ENCODE measurements at regions not wholly inside any gene's neighbourhood (a gene's known extent, or its start where the extent isn't known, plus 50 kb on each side); places are given as distances from the start of the nearest gene placed in this dataset.

DNA sequence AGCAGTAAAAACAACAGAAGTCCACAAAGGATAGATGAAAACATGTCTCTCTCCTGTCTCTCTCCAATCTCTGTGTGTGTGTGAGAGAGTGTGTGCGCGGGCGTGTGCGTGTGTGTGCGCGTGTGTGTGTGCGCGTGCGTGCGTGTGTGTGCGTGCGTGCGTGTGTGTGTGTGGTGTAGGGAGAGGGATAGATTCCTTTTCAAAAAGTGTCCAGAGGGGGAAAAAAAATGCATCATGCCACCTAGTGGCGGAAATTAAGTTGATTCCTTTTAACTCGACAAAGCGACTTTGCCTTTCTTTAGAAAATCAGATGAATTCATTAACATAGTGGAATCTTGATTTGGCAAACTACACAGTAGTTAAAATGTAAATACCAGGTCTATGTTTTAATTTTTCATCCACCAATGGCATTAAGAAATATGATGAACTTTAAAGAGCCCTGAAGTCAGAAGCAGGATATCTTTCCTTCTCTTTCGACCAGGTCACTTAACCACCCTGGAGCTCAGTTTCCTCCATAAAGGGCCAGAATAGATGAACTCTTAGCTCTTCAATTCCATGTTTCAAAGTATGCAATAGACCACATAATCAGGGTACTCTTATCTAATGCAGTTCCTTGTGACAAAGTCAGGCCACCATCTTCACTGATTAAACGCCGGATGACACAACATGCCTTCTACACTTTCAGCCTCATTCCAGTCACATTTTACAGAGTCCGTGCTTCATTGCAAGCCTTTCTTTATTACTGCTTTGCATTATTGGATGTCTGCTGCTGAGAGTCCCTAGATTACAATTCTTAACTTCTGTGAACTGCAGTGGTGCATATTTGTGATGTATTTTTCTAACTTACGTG, 162.8 kb downstream of the FBXO8 start:
- H4K5ac ChIP-seq (ENCODE audit: insufficient read length, low read depth, low read length): no peak overlapping the region
- H3K4me1 Mint-ChIP-seq: peaks cover 6% of the 10 kb centered on the region in 2 experiments
- no peaks in the 10 kb centered on the region for H3K9me3 ChIP-seq (ENCODE audit: control insufficient read depth, low read depth, low read length)
- WGBS (ENCODE audit: extremely low coverage, insufficient read length, low lambda C conversion rate): no CpG with 5 or more reads among the region's 21 CpGs
- no peak overlapping the region for H3K9ac ChIP-seq (ENCODE audit: extremely low read depth, insufficient read length, low read length)
- no peak overlapping the region for H3K18ac ChIP-seq (ENCODE audit: insufficient read length, low read depth, low read length)
- no peak overlapping the region for H2BK15ac ChIP-seq (ENCODE audit: low read depth, low read length)
- H3K27me3 Mint-ChIP-seq (ENCODE audit: low read depth): peaks cover 18% of the 10 kb centered on the region
- H3K27me3 ChIP-seq (ENCODE audit: insufficient read depth, low read length): no peaks in the 10 kb centered on the region
- H3K56ac ChIP-seq (ENCODE audit: insufficient read length, low read depth, low read length): no peak overlapping the region
- no peaks in the 10 kb centered on the region for H3K9me3 Mint-ChIP-seq
- H3T11ph ChIP-seq (ENCODE audit: low read length): no peak overlapping the region
- no peaks in the 10 kb centered on the region for H3K79me1 ChIP-seq (ENCODE audit: insufficient read depth, low read depth, low read length, poor library complexity, severe bottlenecking)
- H3K4me1 ChIP-seq (ENCODE audit: insufficient read depth, low read length): no peaks in the 10 kb centered on the region
- H2AK5ac ChIP-seq (ENCODE audit: insufficient read length, low read length): no peak overlapping the region
- H4K91ac ChIP-seq (ENCODE audit: insufficient read length, low read depth, low read length): no peak overlapping the region
- H3K23ac ChIP-seq (ENCODE audit: insufficient read length, low read depth, low read length): no peak overlapping the region
- no peak overlapping the region for H4K8ac ChIP-seq (replicated peaks; ENCODE audit: insufficient read length, low read depth, low read length)
- no peaks in the 10 kb centered on the region for H4K20me1 ChIP-seq (ENCODE audit: control insufficient read depth, insufficient read depth, insufficient read length)
- peak overlapping the region; percentile 32 for H3K4me2 ChIP-seq (ENCODE audit: insufficient read depth, insufficient read length, low read length)
- H3K4ac ChIP-seq (ENCODE audit: low read depth, low read length): no peak overlapping the region
- DNase-seq: peak; percentile 45
- H3K36me3 Mint-ChIP-seq (ENCODE audit: insufficient read depth in 1 of 3, low read depth in 3 of 3): no peaks in the 10 kb centered on the region
- TF ChIP-seq, protein P1, sequence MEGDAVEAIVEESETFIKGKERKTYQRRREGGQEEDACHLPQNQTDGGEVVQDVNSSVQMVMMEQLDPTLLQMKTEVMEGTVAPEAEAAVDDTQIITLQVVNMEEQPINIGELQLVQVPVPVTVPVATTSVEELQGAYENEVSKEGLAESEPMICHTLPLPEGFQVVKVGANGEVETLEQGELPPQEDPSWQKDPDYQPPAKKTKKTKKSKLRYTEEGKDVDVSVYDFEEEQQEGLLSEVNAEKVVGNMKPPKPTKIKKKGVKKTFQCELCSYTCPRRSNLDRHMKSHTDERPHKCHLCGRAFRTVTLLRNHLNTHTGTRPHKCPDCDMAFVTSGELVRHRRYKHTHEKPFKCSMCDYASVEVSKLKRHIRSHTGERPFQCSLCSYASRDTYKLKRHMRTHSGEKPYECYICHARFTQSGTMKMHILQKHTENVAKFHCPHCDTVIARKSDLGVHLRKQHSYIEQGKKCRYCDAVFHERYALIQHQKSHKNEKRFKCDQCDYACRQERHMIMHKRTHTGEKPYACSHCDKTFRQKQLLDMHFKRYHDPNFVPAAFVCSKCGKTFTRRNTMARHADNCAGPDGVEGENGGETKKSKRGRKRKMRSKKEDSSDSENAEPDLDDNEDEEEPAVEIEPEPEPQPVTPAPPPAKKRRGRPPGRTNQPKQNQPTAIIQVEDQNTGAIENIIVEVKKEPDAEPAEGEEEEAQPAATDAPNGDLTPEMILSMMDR (conservative IDR thresholded peaks at IDR 0.05): peak; percentile 64; the same call in 2 of the 3 replicates
- H3K27ac Mint-ChIP-seq: no peak overlapping the region
- H2BK12ac ChIP-seq (ENCODE audit: insufficient read length, low read depth, low read length): no peak overlapping the region
- no peak overlapping the region for H2BK120ac ChIP-seq (ENCODE audit: low read depth, low read length, poor library complexity, severe bottlenecking)
- no peaks in the 10 kb centered on the region for H3K79me2 ChIP-seq (ENCODE audit: insufficient read depth, low read length)
- H2BK20ac ChIP-seq (ENCODE audit: low read depth, low read length, poor library complexity, severe bottlenecking): no peak overlapping the region
- H3K14ac ChIP-seq (ENCODE audit: insufficient read depth, low read length): no peak overlapping the region
- H2AFZ ChIP-seq (ENCODE audit: low read length): no peak overlapping the region
- no peaks in the 10 kb centered on the region for H3K23me2 ChIP-seq (ENCODE audit: insufficient read length, low read depth, low read length, poor library complexity, severe bottlenecking)
- H3K27ac ChIP-seq (ENCODE audit: insufficient read length, low read depth, low read length): no peak overlapping the region
- no peak overlapping the region for H2BK5ac ChIP-seq (ENCODE audit: insufficient read length, low read length)
- H3K4me3 Mint-ChIP-seq: peak overlapping the region; percentile 58 to 72
